ENCODE measurements at regions not wholly inside any gene's neighbourhood (a gene's known extent, or its start where the extent isn't known, plus 50 kb on each side); places are given as distances from the start of the nearest gene placed in this dataset.

DNA sequence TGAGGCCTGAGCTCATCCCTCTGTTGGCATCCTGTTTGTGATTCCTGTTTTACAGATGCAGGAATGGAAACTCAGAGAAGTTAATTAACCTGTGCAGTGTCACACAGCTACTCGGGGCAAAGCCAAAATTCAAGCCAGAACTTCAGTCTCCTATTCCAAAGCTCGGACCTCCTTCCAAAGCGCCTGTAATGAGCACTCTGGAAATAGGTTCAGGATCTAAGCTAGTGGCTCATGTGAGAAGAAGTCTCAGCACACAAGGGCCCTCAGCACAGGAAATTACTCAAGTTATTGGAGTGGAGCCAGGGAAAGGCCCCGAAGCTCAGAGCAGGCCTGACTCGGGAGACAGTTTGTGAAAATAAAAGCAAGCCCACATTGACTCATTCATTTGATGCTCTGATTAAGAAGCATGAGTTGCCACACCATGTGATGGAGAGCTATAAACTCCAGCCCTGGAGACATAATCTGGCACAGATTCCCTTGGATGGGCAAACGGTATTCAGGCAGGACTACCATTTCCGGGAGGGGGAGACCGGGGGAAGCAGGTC lies 50.6 kb upstream of the LYST start:
- H3K9me2 ChIP-seq (replicated peaks; ENCODE audit: insufficient read depth): no peaks in the 10 kb centered on the region
- H2AFZ ChIP-seq: no peak overlapping the region
- no peaks in the 10 kb centered on the region for H3K27me3 ChIP-seq
- H3K4me3 ChIP-seq: no peak overlapping the region
- H4K20me1 ChIP-seq (ENCODE audit: insufficient read depth, poor library complexity, severe bottlenecking): no peaks in the 10 kb centered on the region
- no peaks in the 10 kb centered on the region for H3K9me3 ChIP-seq (ENCODE audit: low read depth)
- peak overlapping the region; percentile 51 for H3K27ac ChIP-seq
- WGBS (ENCODE audit: low lambda C conversion rate, missing lambda C conversion rate): 61% methylated on average over 8 of the region's 8 CpGs
- TF ChIP-seq, protein P1, sequence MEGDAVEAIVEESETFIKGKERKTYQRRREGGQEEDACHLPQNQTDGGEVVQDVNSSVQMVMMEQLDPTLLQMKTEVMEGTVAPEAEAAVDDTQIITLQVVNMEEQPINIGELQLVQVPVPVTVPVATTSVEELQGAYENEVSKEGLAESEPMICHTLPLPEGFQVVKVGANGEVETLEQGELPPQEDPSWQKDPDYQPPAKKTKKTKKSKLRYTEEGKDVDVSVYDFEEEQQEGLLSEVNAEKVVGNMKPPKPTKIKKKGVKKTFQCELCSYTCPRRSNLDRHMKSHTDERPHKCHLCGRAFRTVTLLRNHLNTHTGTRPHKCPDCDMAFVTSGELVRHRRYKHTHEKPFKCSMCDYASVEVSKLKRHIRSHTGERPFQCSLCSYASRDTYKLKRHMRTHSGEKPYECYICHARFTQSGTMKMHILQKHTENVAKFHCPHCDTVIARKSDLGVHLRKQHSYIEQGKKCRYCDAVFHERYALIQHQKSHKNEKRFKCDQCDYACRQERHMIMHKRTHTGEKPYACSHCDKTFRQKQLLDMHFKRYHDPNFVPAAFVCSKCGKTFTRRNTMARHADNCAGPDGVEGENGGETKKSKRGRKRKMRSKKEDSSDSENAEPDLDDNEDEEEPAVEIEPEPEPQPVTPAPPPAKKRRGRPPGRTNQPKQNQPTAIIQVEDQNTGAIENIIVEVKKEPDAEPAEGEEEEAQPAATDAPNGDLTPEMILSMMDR (IDR thresholded peaks at IDR 0.05; ENCODE audit: poor library complexity): no peak
- TF ChIP-seq EZH2phosphoT487 (IDR thresholded peaks at IDR 0.05; ENCODE audit: low read depth, severe bottlenecking, unreplicated experiment) (no peak), EZH2 (IDR thresholded peaks at IDR 0.05; ENCODE audit: borderline replicate concordance) (no peak)
- H3K79me2 ChIP-seq: no peaks in the 10 kb centered on the region
- no peaks in the 10 kb centered on the region for H3K36me3 ChIP-seq (replicated peaks; ENCODE audit: insufficient read depth, low read depth)
- no peak overlapping the region for H3K4me2 ChIP-seq
- peaks cover 22% of the 10 kb centered on the region for H3K4me1 ChIP-seq (ENCODE audit: insufficient read depth)
- peak; percentile 68 for DNase-seq (ENCODE audit: low spot score)

All from hepatocyte (in vitro differentiated cells).